Hematopoietic multipotent progenitor cell (in vitro differentiated cells): ENCODE measurements at regions not wholly inside any gene's neighbourhood (a gene's known extent, or its start where the extent isn't known, plus 50 kb on each side); places are given as distances from the start of the nearest gene placed in this dataset.
"Not testable (repeated sequence)": the region's sequence is repeated elsewhere in the genome, so short reads cannot be mapped to it uniquely, and the experiment has no call there.

Experiments
- DNase-seq, 3 donors: peaks; one replicate each; pipeline ENCODE4 v3.0.0-alpha.2; 2011 to 2015; ENCODE audit warnings: low read depth in 2 of 3, low spot score in 2 of 3

- peak in 2 of 3 donors; percentile 70 to 88 for DNase-seq
Measured at GRCh38 chr2:181787310-181788048, 104.1 kb upstream of the ITPRID2 start.

- DNase-seq, result no peak
Measured at GRCh38 chr2:181788897-181789555, 102.5 kb upstream of the ITPRID2 start.

DNA sequence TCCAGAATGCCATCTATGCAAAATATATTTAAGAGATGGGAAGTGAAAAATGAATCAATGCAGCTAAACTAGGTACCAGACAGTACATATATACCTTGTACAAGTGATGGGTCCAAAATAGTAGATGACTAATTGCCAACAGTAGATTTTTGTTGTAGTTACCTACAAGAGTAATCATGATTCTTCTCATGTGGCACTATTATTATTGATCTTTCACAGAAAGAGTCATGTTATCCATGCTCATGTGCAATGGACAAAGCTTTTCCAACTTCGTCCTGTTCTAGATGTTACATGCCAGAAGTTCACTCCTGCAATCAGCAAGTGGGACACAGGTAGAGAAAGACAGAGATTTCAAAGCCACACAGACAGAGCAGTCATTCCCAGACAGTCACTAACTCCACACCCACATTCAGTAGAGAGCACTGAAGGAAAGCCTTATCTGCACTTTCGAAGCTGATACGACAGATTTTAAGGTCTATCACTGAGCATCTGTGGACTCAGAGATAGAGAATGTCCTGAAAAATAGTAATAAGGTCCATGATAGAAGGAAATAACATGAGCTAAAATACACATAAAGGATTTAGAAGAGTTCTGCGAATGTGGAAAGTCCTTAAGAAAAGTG lies 101.6 kb upstream of the ITPRID2 start:
- no peak for DNase-seq

- DNase-seq, result peak in 2 of 3 donors; percentile 70 to 79
Measured at GRCh38 chr2:181790716-181791649, 100.5 kb upstream of the ITPRID2 start.

GRCh38 chr2:181792906-181793305 lies 98.6 kb upstream of the ITPRID2 start:
- DNase-seq, result no peak

DNA sequence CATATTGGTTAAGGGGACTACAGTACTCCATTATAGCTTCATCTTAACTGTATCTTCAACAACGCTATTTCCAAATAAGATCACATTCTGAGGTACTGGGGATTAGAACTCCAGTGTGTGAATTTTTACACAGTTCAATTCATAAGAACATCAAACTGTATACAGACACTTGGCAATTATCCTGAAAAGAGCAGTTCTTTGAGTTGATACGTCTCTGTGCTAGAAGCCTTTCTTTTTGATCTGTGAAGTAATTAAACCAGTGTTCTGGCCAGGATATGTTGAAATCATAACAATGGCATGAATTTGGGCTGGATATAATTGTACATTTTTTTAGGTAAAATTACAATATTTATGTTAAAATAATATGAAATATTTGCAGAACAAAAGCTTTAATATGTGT lies 93.5 kb upstream of the ITPRID2 start:
- DNase-seq, result no peak

DNA sequence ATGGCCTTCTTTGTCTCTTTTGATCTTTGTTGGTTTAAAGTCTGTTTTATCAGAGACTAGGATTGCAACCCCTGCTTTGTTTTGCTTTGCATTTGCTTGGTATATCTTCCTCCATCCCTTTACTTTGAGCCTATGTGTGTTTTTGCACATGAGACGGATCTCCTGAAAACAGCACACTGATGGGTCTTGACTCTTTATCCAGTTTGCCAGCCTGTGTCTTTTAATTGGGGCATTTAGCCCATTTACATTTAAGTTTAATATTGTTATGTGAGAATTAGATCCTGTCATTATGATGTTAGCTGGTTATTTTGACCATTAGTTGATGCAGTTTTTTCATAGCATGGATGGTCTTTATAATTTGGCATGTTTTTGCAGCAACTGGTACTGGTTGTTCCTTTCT lies 89.2 kb upstream of the ITPRID2 start:
- not testable (repeated sequence) for DNase-seq

DNA sequence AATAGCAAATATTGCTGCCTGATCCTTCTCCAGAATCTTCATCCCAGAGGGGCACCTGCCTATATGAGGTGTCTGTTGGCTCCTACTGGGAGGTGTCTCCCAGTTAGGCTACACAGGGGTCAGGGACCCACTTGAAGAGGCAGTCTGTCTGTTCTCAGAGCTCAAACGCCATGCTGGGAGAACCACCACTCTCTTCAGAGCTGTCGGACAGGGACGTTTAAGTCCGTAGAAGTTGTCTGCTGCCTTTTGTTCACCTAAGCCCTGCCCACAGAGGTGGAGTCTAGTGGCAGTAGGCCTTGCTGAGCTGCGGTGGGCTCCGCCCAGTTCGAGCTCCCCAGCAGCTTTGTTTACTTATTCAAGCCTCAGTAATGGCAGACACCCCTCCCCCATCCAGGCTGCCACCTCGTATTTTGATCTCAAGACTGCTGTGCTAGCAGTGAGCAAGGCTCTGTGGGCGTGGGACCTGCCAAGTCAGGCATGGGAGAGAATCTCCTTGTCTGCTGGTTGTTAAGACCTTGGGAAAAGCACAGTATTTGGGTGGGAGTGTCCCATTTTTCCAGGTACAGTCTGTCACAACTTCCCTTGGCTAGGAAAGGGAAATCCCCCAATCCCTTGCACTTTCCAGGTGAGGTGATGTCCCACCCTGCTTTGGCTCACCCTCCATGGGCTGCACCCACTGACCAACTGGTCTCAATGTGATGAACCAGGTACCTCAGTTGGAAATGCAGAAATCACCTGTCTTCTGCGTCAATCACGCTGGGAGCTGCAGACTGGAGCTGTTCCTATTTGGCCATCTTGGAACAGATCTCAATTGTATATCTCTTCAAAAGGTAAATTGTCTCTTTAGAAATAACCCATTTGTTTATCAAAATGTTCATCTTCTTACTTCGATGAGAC lies 87.4 kb upstream of the ITPRID2 start:
- DNase-seq, result not testable (repeated sequence)

DNA sequence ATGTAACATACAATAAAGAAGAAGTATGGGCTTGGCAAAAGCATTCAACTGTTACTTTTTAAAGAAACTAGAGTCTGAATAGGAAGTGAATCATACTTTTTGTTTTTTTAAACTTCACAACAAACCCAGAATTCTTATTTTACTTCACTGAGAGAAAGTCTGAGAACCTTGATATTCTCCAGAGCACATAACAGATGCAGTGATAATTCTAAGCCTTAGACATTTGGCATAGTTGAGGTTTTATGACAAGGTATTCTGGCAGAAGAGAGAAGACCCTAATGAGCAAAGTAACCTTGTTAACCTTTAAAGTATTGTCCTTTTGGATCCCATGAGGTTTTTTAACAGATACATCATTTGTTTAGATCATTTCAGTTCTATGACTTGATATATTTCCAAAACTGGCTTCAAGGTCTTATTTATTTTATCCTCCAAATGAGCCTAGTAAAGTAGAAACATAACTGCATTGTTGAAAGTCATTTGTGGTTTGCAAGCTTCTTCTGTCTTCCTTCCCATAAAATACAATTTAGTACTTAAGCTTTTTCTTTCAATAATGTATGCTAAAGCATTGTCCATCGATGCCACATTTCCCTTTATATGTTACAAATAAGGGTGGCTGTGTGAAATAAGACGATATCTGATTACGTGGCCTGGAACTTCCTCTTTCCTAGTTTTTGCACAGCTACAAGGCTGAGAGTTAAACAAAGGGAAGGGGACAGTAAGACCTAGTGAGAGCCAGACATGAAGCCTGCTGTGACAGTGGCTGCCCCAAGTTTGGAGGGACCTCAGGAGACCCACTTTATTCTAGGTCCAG lies 86.1 kb upstream of the ITPRID2 start:
- peak in 1 of 3 donors; percentile 76 for DNase-seq

DNA sequence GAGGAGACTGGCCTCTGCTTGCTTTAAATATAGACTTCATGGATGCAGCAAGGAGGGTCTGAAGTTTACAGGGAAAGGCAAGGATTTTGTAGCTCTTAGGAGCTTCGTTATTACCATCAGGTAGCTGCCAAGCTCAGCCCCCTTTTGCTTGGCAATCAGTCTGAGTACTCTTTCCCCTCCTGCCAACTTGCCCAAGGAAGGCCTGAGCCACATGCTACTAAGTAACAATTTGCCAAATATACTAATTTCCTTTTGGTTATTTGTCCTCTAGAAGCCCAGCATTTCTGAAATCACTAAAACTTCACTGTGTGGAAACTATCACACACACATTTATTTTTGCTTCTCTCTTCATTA lies 85.5 kb upstream of the ITPRID2 start:
- DNase-seq, result no peak

- DNase-seq, result no peak
Measured at GRCh38 chr2:181807526-181807925, 84.0 kb upstream of the ITPRID2 start.

- peak in 2 of 3 donors; percentile 81 to 82 for DNase-seq
Measured at GRCh38 chr2:181810823-181811695, 80.5 kb upstream of the ITPRID2 start.

- no peak for DNase-seq
Measured at GRCh38 chr2:181812106-181812743, 79.3 kb upstream of the ITPRID2 start.

- DNase-seq, result peak in 1 of 3 donors; percentile 36
Measured at GRCh38 chr2:181814057-181814491, 77.5 kb upstream of the ITPRID2 start.

- DNase-seq, result no peak
Measured at GRCh38 chr2:181817509-181817908, 74.0 kb upstream of the ITPRID2 start.

GRCh38 chr2:181818058-181818680 lies 73.4 kb upstream of the ITPRID2 start:
- no peak for DNase-seq

DNA sequence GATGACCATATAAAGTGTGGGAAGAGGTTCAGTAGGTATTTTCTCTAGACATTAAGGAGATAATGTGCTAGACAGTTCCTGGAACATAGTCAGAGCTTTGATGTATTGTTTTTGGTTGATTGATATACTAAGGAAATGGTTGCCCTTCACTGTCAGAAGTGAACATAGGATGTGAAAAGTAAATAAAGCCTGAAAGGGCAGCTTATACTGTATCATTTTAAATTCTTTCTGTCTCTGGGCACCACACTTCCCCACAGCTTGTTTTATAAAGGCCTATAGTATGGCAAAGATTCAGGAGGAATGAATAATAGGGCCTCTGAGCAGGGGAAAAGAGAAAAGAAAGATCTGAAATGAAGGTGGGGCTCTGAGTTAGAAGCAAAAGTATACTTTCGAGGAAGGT lies 72.7 kb upstream of the ITPRID2 start:
- no peak for DNase-seq
